ENCODE measurements at regions not wholly inside any gene's neighbourhood (a gene's known extent, or its start where the extent isn't known, plus 50 kb on each side); places are given as distances from the start of the nearest gene placed in this dataset.

GRCh38 chr1:193355178-193355577, 168.8 kb upstream of the B3GALT2 start:
- peak; percentile 72 for DNase-seq (ENCODE audit: low read depth)

- no peak for DNase-seq (ENCODE audit: low read depth)
Measured at GRCh38 chr1:193348769-193349535, 162.5 kb upstream of the B3GALT2 start.

GRCh38 chr1:193348091-193348768, 161.8 kb upstream of the B3GALT2 start:
- DNase-seq (ENCODE audit: low read depth): peak; percentile 52

- no peak for DNase-seq (ENCODE audit: low read depth)
Measured at GRCh38 chr1:193346085-193346484, 159.7 kb upstream of the B3GALT2 start.

- DNase-seq (ENCODE audit: low read depth): no peak
Measured at GRCh38 chr1:193342811-193343210, 156.4 kb upstream of the B3GALT2 start.

- DNase-seq (ENCODE audit: low read depth): no peak
Measured at GRCh38 chr1:193340331-193340730, 153.9 kb upstream of the B3GALT2 start.

- DNase-seq (ENCODE audit: low read depth): no peak
Measured at GRCh38 chr1:193339401-193339800, 153.0 kb upstream of the B3GALT2 start.

GRCh38 chr1:193338194-193338593, 151.8 kb upstream of the B3GALT2 start:
- peak; percentile 47 for DNase-seq (ENCODE audit: low read depth)

- DNase-seq (ENCODE audit: low read depth): peak; percentile 86
Measured at GRCh38 chr1:193335806-193336428, 149.5 kb upstream of the B3GALT2 start.

- no peak for DNase-seq (ENCODE audit: low read depth)
Measured at GRCh38 chr1:193333166-193333565, 146.8 kb upstream of the B3GALT2 start.

- no peak for DNase-seq (ENCODE audit: low read depth)
Measured at GRCh38 chr1:193326296-193326695, 139.9 kb upstream of the B3GALT2 start.

GRCh38 chr1:193325771-193326170, 139.4 kb upstream of the B3GALT2 start:
- DNase-seq (ENCODE audit: low read depth): peak; percentile 35

- DNase-seq (ENCODE audit: low read depth): peak; percentile 48
Measured at GRCh38 chr1:193325042-193325441, 138.6 kb upstream of the B3GALT2 start.

- peak; percentile 91 for DNase-seq (ENCODE audit: low read depth)
Measured at GRCh38 chr1:193322211-193322610, 135.8 kb upstream of the B3GALT2 start.

GRCh38 chr1:193321242-193321840, 134.9 kb upstream of the B3GALT2 start:
- DNase-seq (ENCODE audit: low read depth): peak; percentile 46

GRCh38 chr1:193320270-193320669, 133.9 kb upstream of the B3GALT2 start:
- DNase-seq (ENCODE audit: low read depth): no peak

GRCh38 chr1:193318347-193318746, 131.9 kb upstream of the B3GALT2 start:
- DNase-seq (ENCODE audit: low read depth): peak; percentile 18

GRCh38 chr1:193313354-193314140, 127.1 kb upstream of the B3GALT2 start:
- peak; percentile 24 for DNase-seq (ENCODE audit: low read depth)

GRCh38 chr1:193312432-193312831, 126.0 kb upstream of the B3GALT2 start:
- no peak for DNase-seq (ENCODE audit: low read depth)

- DNase-seq (ENCODE audit: low read depth): no peak
Measured at GRCh38 chr1:193311226-193311948, 125.0 kb upstream of the B3GALT2 start.

GRCh38 chr1:193310564-193310963, 124.2 kb upstream of the B3GALT2 start:
- DNase-seq (ENCODE audit: low read depth): no peak
